ENCODE measurements at regions not wholly inside any gene's neighbourhood (a gene's known extent, or its start where the extent isn't known, plus 50 kb on each side); places are given as distances from the start of the nearest gene placed in this dataset.

DNA sequence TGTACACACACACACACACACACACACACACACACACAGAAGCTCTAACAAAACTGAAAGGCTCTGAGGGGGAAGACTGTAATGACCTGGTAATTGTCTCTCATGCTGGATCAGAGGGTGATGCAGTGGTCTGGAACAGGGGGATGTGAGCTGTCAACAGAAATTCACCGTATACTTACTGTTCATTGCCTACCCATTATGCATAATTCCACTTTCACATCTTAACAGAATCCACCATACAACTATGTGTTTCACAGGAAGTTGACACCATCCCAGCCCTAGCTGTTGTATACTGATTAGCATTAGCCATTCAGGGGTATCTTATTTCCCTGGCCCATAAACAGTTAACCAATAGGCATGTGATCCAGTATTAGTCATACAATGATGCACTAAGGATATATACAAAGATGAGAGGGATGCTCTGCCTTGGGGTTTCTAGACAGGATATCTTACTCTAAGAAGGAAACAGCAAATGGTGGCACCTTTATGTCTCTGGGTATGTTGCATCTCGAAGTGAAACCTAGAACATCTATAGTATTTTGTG, 396.5 kb upstream of the BRINP1 start:
- Histone ChIP-seq H3T11ph (ENCODE audit: low read length) (no peak overlapping the region), H3K9me3 (ENCODE audit: control insufficient read depth, low read depth, low read length) (no peaks in the 10 kb centered on the region), H4K91ac (ENCODE audit: insufficient read length, low read depth, low read length) (no peak overlapping the region), H4K20me1 (ENCODE audit: control insufficient read depth, insufficient read depth, insufficient read length) (no peaks in the 10 kb centered on the region), H2BK5ac (ENCODE audit: insufficient read length, low read length) (no peak overlapping the region), H2AK5ac (ENCODE audit: insufficient read length, low read length) (no peak overlapping the region), H2BK12ac (ENCODE audit: insufficient read length, low read depth, low read length) (no peak overlapping the region), H3K4me2 (ENCODE audit: insufficient read depth, insufficient read length, low read length) (no peak overlapping the region), H2BK20ac (ENCODE audit: low read depth, low read length, poor library complexity, severe bottlenecking) (no peak overlapping the region), H4K8ac (replicated peaks; ENCODE audit: insufficient read length, low read depth, low read length) (no peak overlapping the region), H3K79me2 (ENCODE audit: insufficient read depth, low read length) (no peaks in the 10 kb centered on the region), H3K9ac (ENCODE audit: extremely low read depth, insufficient read length, low read length) (no peak overlapping the region), H3K4me1 (ENCODE audit: insufficient read depth, low read length) (no peaks in the 10 kb centered on the region), H3K79me1 (ENCODE audit: insufficient read depth, low read depth, low read length, poor library complexity, severe bottlenecking) (no peaks in the 10 kb centered on the region), H4K5ac (ENCODE audit: insufficient read length, low read depth, low read length) (no peak overlapping the region), H3K23ac (ENCODE audit: insufficient read length, low read depth, low read length) (no peak overlapping the region), H3K27ac (ENCODE audit: insufficient read length, low read depth, low read length) (no peak overlapping the region), H2AFZ (ENCODE audit: low read length) (no peak overlapping the region), H3K4ac (ENCODE audit: low read depth, low read length) (no peak overlapping the region), H3K18ac (ENCODE audit: insufficient read length, low read depth, low read length) (no peak overlapping the region), H3K27me3 (ENCODE audit: insufficient read depth, low read length) (no peaks in the 10 kb centered on the region), H3K56ac (ENCODE audit: insufficient read length, low read depth, low read length) (no peak overlapping the region), H2BK120ac (ENCODE audit: low read depth, low read length, poor library complexity, severe bottlenecking) (no peak overlapping the region), H3K14ac (ENCODE audit: insufficient read depth, low read length) (no peak overlapping the region), H2BK15ac (ENCODE audit: low read depth, low read length) (no peak overlapping the region), H3K23me2 (ENCODE audit: insufficient read length, low read depth, low read length, poor library complexity, severe bottlenecking) (no peaks in the 10 kb centered on the region)
- peaks cover 4% of the 10 kb centered on the region; the same call in 1 of the 2 replicates for H3K27me3 Mint-ChIP-seq (ENCODE audit: low read depth)
- no peaks in the 10 kb centered on the region for H3K9me3 Mint-ChIP-seq
- H3K4me3 Mint-ChIP-seq = no peak overlapping the region
- DNase-seq = no peak
- no CpG with 5 or more reads among the region's 2 CpGs for WGBS (ENCODE audit: extremely low coverage, insufficient read length, low lambda C conversion rate)
- H3K27ac Mint-ChIP-seq = peak overlapping the region in 1 of 3 experiments; percentile 50; a peak in 2 of 7 replicates
- H3K4me1 Mint-ChIP-seq = peaks cover 3 to 14% of the 10 kb centered on the region in 2 experiments; a peak in 3 of 4 replicates
- TF ChIP-seq, protein P1, sequence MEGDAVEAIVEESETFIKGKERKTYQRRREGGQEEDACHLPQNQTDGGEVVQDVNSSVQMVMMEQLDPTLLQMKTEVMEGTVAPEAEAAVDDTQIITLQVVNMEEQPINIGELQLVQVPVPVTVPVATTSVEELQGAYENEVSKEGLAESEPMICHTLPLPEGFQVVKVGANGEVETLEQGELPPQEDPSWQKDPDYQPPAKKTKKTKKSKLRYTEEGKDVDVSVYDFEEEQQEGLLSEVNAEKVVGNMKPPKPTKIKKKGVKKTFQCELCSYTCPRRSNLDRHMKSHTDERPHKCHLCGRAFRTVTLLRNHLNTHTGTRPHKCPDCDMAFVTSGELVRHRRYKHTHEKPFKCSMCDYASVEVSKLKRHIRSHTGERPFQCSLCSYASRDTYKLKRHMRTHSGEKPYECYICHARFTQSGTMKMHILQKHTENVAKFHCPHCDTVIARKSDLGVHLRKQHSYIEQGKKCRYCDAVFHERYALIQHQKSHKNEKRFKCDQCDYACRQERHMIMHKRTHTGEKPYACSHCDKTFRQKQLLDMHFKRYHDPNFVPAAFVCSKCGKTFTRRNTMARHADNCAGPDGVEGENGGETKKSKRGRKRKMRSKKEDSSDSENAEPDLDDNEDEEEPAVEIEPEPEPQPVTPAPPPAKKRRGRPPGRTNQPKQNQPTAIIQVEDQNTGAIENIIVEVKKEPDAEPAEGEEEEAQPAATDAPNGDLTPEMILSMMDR (conservative IDR thresholded peaks at IDR 0.05) = no peak
- H3K36me3 Mint-ChIP-seq (ENCODE audit: insufficient read depth in 1 of 3, low read depth in 3 of 3) = no peaks in the 10 kb centered on the region

Measured in H9 (cell line).